ENCODE measurements at regions not wholly inside any gene's neighbourhood (a gene's known extent, or its start where the extent isn't known, plus 50 kb on each side); places are given as distances from the start of the nearest gene placed in this dataset.

- Mint-ChIP-seq H3K4me3 (no peak overlapping the region), H3K36me3 (no peaks in the 10 kb centered on the region), H3K27ac (no peak overlapping the region), H3K4me1 (no peaks in the 10 kb centered on the region), H3K9me3 (peaks cover 0 to 6% (median 5%) of the 10 kb centered on the region in 3 donors), H3K27me3 (no peaks in the 10 kb centered on the region)
- ChIA-PET CTCF (no interaction called here), POLR2A (no interaction called here)
- Histone ChIP-seq H3K27ac (ENCODE audit: low read length) (no peak overlapping the region), H3K9me3 (no peaks in the 10 kb centered on the region), H3K4me1 (ENCODE audit: control insufficient read depth in 1 of 2, extremely low read depth in 1 of 2, insufficient read depth in 2 of 2, low read length in 2 of 2) (no peaks in the 10 kb centered on the region), H3K36me3 (ENCODE audit: control insufficient read depth in 2 of 2, extremely low read depth in 1 of 2, insufficient read depth in 1 of 2, low read length in 1 of 2) (no peaks in the 10 kb centered on the region), H3K27me3 (replicated peaks in 1 of 2; ENCODE audit: control insufficient read depth in 2 of 2, extremely low read depth in 1 of 2, insufficient read depth in 2 of 2, low read length in 1 of 2) (no peaks in the 10 kb centered on the region), H3K4me3 (ENCODE audit: control insufficient read depth in 1 of 2, extremely low read depth in 1 of 2, low read length in 1 of 2) (no peak overlapping the region)
- DNase-seq (no peak), ATAC-seq (replicated peaks in 1 of 4) (no peak)
Measured at GRCh38 chr11:28571371-28571770, 463.2 kb downstream of the METTL15 start.

- H3K9me3 ChIP-seq: no peaks in the 10 kb centered on the region
- no CpG with 5 or more reads among the region's 4 CpGs for WGBS (ENCODE audit: insufficient coverage)
- CTCF ChIA-PET: no interaction called here
- Mint-ChIP-seq H3K27me3 (no peaks in the 10 kb centered on the region), H3K4me3 (no peak overlapping the region), H3K27ac (no peak overlapping the region), H3K36me3 (no peaks in the 10 kb centered on the region), H3K4me1 (no peaks in the 10 kb centered on the region), H3K9me3 (peaks cover 0 to 10% (median 5%) of the 10 kb centered on the region in 3 donors)
- POLR2A ChIA-PET: no interaction called here
- DNase-seq (no peak), ATAC-seq (replicated peaks in 1 of 4) (no peak)
- no peak overlapping the region for H3K27ac ChIP-seq (ENCODE audit: low read length)
- no peaks in the 10 kb centered on the region for H3K4me1 ChIP-seq (ENCODE audit: control insufficient read depth in 1 of 2, extremely low read depth in 1 of 2, insufficient read depth in 2 of 2, low read length in 2 of 2)
- H3K4me3 ChIP-seq (ENCODE audit: control insufficient read depth in 1 of 2, extremely low read depth in 1 of 2, low read length in 1 of 2): no peak overlapping the region
- H3K27me3 ChIP-seq (replicated peaks in 1 of 2; ENCODE audit: control insufficient read depth in 2 of 2, extremely low read depth in 1 of 2, insufficient read depth in 2 of 2, low read length in 1 of 2): no peaks in the 10 kb centered on the region
- H3K36me3 ChIP-seq (ENCODE audit: control insufficient read depth in 2 of 2, extremely low read depth in 1 of 2, insufficient read depth in 1 of 2, low read length in 1 of 2): no peaks in the 10 kb centered on the region
Measured at GRCh38 chr11:28569106-28569505, 460.9 kb downstream of the METTL15 start.

DNA sequence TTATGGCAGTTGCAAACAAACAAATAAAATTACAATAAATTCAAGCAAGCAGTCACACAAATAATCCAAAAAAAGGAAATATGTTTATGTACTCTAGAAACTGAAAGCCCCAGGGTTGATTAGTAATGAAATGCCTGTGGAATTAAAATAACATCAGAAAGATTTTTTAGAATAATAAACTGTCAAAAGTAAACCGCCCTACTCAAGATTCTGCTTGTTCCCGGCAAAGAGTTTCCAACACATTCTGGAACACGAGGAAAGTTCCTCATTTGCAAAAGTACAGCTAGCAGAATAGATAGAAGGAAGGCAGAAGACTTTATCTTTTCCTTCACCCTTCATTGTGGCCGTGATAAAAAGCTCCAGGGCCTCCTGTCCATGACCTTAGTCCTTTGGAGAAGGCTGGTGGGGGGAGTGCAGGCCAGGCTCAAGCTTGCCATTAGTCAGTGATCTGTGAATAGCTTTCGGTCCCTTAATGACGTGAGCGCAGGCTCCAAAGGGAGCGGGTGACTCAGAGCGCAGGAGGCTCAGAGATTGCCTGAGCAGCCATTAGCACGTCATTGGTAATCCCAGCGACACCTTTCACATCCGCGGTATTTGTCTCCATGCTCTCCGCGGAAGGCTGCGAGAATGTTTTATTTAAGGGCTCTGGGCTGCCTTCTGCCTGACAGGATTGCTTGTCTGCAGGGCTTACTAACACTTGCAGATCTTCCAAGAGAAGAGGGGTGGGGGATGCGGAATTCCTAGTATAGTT is 458.3 kb downstream of the METTL15 start:
- Histone ChIP-seq H3K27me3 (replicated peaks in 1 of 2; ENCODE audit: control insufficient read depth in 2 of 2, extremely low read depth in 1 of 2, insufficient read depth in 2 of 2, low read length in 1 of 2) (no peaks in the 10 kb centered on the region), H3K36me3 (ENCODE audit: control insufficient read depth in 2 of 2, extremely low read depth in 1 of 2, insufficient read depth in 1 of 2, low read length in 1 of 2) (no peaks in the 10 kb centered on the region), H3K9me3 (no peaks in the 10 kb centered on the region), H3K4me1 (ENCODE audit: control insufficient read depth in 1 of 2, extremely low read depth in 1 of 2, insufficient read depth in 2 of 2, low read length in 2 of 2) (no peaks in the 10 kb centered on the region), H3K4me3 (ENCODE audit: control insufficient read depth in 1 of 2, extremely low read depth in 1 of 2, low read length in 1 of 2) (no peak overlapping the region), H3K27ac (ENCODE audit: low read length) (no peak overlapping the region)
- no peak for ATAC-seq (replicated peaks in 1 of 4)
- Mint-ChIP-seq H3K4me1 (no peaks in the 10 kb centered on the region), H3K9me3 (peaks cover 0 to 10% (median 5%) of the 10 kb centered on the region in 3 donors), H3K4me3 (no peak overlapping the region), H3K27ac (no peak overlapping the region), H3K36me3 (no peaks in the 10 kb centered on the region), H3K27me3 (no peaks in the 10 kb centered on the region)
- no peak for DNase-seq
- POLR2A ChIA-PET: no interaction called here
- WGBS (ENCODE audit: insufficient coverage): 17% methylated on average over 10 of the region's 17 CpGs
- CTCF ChIA-PET: no interaction called here

DNA sequence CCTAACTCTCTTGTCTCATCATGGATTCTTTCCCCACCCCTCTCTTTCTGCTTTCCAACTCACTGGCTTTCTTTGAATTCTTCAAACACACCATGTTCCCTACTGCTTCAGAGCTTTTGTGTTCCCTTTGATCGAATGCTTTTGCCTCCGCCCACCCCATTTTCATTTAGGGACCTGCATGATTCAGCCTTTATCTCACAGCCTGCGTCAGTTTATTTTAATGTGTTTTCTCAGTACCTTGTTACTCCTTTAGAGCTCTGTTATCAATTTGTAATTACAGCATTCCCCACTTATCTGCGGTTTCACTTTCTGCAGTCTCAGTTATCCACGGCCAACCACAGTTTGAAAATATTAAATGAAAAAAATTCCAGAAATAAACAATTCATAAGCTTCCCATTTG is 451.3 kb downstream of the METTL15 start:
- no peaks in the 10 kb centered on the region for H3K36me3 ChIP-seq (ENCODE audit: control insufficient read depth in 2 of 2, extremely low read depth in 1 of 2, insufficient read depth in 1 of 2, low read length in 1 of 2)
- ChIA-PET CTCF (no interaction called here), POLR2A (no interaction called here)
- Mint-ChIP-seq H3K4me1 (no peaks in the 10 kb centered on the region), H3K4me3 (no peak overlapping the region), H3K27me3 (peaks cover 0 to 5% of the 10 kb centered on the region in 2 donors), H3K36me3 (no peaks in the 10 kb centered on the region), H3K27ac (no peak overlapping the region), H3K9me3 (peaks cover 4 to 11% (median 6%) of the 10 kb centered on the region in 3 donors)
- no peak for DNase-seq
- 28% methylated on average over 3 of the region's 5 CpGs for WGBS (ENCODE audit: insufficient coverage)
- no peak overlapping the region for H3K27ac ChIP-seq (ENCODE audit: low read length)
- ATAC-seq (replicated peaks in 1 of 4): no peak
- no peaks in the 10 kb centered on the region for H3K9me3 ChIP-seq
- no peaks in the 10 kb centered on the region for H3K27me3 ChIP-seq (replicated peaks in 1 of 2; ENCODE audit: control insufficient read depth in 2 of 2, extremely low read depth in 1 of 2, insufficient read depth in 2 of 2, low read length in 1 of 2)
- H3K4me1 ChIP-seq (ENCODE audit: control insufficient read depth in 1 of 2, extremely low read depth in 1 of 2, insufficient read depth in 2 of 2, low read length in 2 of 2): no peaks in the 10 kb centered on the region
- no peak overlapping the region for H3K4me3 ChIP-seq (ENCODE audit: control insufficient read depth in 1 of 2, extremely low read depth in 1 of 2, low read length in 1 of 2)

DNA sequence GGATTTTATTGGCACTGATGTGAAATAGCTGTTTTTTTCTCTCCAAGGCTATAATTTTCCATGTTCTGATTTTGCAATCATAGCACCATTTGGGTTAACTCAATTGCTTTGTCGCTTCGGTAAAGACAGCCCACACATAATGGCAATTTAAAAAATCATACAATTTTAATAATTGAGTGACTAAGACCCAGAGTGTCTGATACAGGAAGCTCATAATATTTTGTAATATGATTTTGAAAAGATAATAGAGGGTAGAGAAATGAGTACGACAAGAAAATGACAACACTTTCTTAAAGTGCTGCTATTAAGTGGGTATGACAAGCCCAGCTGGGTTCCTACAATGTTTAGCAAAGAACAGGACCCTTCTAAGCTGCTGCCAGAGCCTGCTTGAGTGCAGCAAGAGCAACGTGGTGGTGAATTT is 439.1 kb downstream of the METTL15 start:
- POLR2A ChIA-PET: no interaction called here
- H3K27me3 Mint-ChIP-seq: no peaks in the 10 kb centered on the region
- Histone ChIP-seq H3K27me3 (replicated peaks in 1 of 2; ENCODE audit: control insufficient read depth in 2 of 2, extremely low read depth in 1 of 2, insufficient read depth in 2 of 2, low read length in 1 of 2) (no peaks in the 10 kb centered on the region), H3K27ac (ENCODE audit: low read length) (no peak overlapping the region), H3K4me1 (ENCODE audit: control insufficient read depth in 1 of 2, extremely low read depth in 1 of 2, insufficient read depth in 2 of 2, low read length in 2 of 2) (no peaks in the 10 kb centered on the region), H3K4me3 (ENCODE audit: control insufficient read depth in 1 of 2, extremely low read depth in 1 of 2, low read length in 1 of 2) (no peak overlapping the region), H3K9me3 (no peaks in the 10 kb centered on the region), H3K36me3 (ENCODE audit: control insufficient read depth in 2 of 2, extremely low read depth in 1 of 2, insufficient read depth in 1 of 2, low read length in 1 of 2) (no peaks in the 10 kb centered on the region)
- DNase-seq (no peak), ATAC-seq (replicated peaks in 1 of 4) (no peak)
- no peak overlapping the region for H3K27ac Mint-ChIP-seq
- H3K4me1 Mint-ChIP-seq: no peaks in the 10 kb centered on the region
- no CpG with 5 or more reads among the region's 4 CpGs for WGBS (ENCODE audit: insufficient coverage)
- no peaks in the 10 kb centered on the region for H3K36me3 Mint-ChIP-seq
- H3K9me3 Mint-ChIP-seq: peaks cover 0 to 4% (median 0%) of the 10 kb centered on the region in 3 donors
- CTCF ChIA-PET: no interaction called here
- no peak overlapping the region for H3K4me3 Mint-ChIP-seq

GRCh38 chr11:28545536-28545935 is 437.3 kb downstream of the METTL15 start:
- ATAC-seq (replicated peaks in 1 of 4) (no peak), DNase-seq (no peak)
- H3K36me3 ChIP-seq (ENCODE audit: control insufficient read depth in 2 of 2, extremely low read depth in 1 of 2, insufficient read depth in 1 of 2, low read length in 1 of 2): no peaks in the 10 kb centered on the region
- no peaks in the 10 kb centered on the region for H3K4me1 ChIP-seq (ENCODE audit: control insufficient read depth in 1 of 2, extremely low read depth in 1 of 2, insufficient read depth in 2 of 2, low read length in 2 of 2)
- no peak overlapping the region for H3K27ac ChIP-seq (ENCODE audit: low read length)
- H3K27me3 ChIP-seq (replicated peaks in 1 of 2; ENCODE audit: control insufficient read depth in 2 of 2, extremely low read depth in 1 of 2, insufficient read depth in 2 of 2, low read length in 1 of 2): no peaks in the 10 kb centered on the region
- no peak overlapping the region for H3K27ac Mint-ChIP-seq
- no peak overlapping the region for H3K4me3 Mint-ChIP-seq
- WGBS (ENCODE audit: insufficient coverage): no CpG with 5 or more reads among the region's 1 CpG
- H3K9me3 Mint-ChIP-seq: peaks cover 0 to 4% (median 0%) of the 10 kb centered on the region in 3 donors
- CTCF ChIA-PET: no interaction called here
- no peaks in the 10 kb centered on the region for H3K4me1 Mint-ChIP-seq
- H3K4me3 ChIP-seq (ENCODE audit: control insufficient read depth in 1 of 2, extremely low read depth in 1 of 2, low read length in 1 of 2): no peak overlapping the region
- POLR2A ChIA-PET: no interaction called here
- peaks cover 0 to 3% of the 10 kb centered on the region in 2 donors for H3K27me3 Mint-ChIP-seq
- H3K36me3 Mint-ChIP-seq: no peaks in the 10 kb centered on the region
- no peaks in the 10 kb centered on the region for H3K9me3 ChIP-seq

DNA sequence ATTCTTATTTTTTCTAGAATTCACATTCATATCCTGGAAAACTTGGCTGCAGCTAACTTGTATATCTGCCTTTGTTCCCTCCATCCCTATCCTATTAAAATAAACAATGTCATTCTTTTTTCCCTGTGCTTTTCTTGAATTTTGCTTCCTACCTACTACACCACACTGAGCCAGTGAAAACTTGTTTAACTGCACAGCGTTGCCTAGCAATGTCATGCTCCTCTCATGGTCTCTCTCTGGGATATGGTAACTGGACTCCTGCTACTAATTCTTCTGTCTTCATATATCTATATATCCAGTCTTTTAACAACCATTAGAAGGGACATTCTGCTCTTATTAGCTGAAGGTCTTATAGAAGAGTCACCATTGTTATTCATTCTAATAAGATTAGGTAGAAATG is 434.4 kb downstream of the METTL15 start:
- no peaks in the 10 kb centered on the region for H3K27me3 ChIP-seq (replicated peaks in 1 of 2; ENCODE audit: control insufficient read depth in 2 of 2, extremely low read depth in 1 of 2, insufficient read depth in 2 of 2, low read length in 1 of 2)
- no peaks in the 10 kb centered on the region for H3K4me1 ChIP-seq (ENCODE audit: control insufficient read depth in 1 of 2, extremely low read depth in 1 of 2, insufficient read depth in 2 of 2, low read length in 2 of 2)
- peaks cover 0 to 4% (median 0%) of the 10 kb centered on the region in 3 donors for H3K9me3 Mint-ChIP-seq
- no peaks in the 10 kb centered on the region for H3K36me3 ChIP-seq (ENCODE audit: control insufficient read depth in 2 of 2, extremely low read depth in 1 of 2, insufficient read depth in 1 of 2, low read length in 1 of 2)
- H3K4me1 Mint-ChIP-seq: no peaks in the 10 kb centered on the region
- DNase-seq (no peak), ATAC-seq (replicated peaks in 1 of 4) (no peak)
- no peak overlapping the region for H3K27ac Mint-ChIP-seq
- H3K27ac ChIP-seq (ENCODE audit: low read length): no peak overlapping the region
- peaks cover 0 to 3% of the 10 kb centered on the region in 2 donors for H3K27me3 Mint-ChIP-seq
- no CpG with 5 or more reads among the region's 1 CpG for WGBS (ENCODE audit: insufficient coverage)
- H3K4me3 Mint-ChIP-seq: no peak overlapping the region
- ChIA-PET POLR2A (no interaction called here), CTCF (no interaction called here)
- H3K4me3 ChIP-seq (ENCODE audit: control insufficient read depth in 1 of 2, extremely low read depth in 1 of 2, low read length in 1 of 2): no peak overlapping the region
- H3K36me3 Mint-ChIP-seq: no peaks in the 10 kb centered on the region
- H3K9me3 ChIP-seq: no peaks in the 10 kb centered on the region
